Endodermal cell (in vitro differentiated cells): ENCODE measurements at regions not wholly inside any gene's neighbourhood (a gene's known extent, or its start where the extent isn't known, plus 50 kb on each side); places are given as distances from the start of the nearest gene placed in this dataset.

Source experiments
- DNase-seq: peaks from one replicate; pipeline ENCODE4 v3.0.0-alpha.2; 2017
- H3K27ac ChIP-seq: 2 replicates; pipeline ENCODE4 v1.5.1; 2013; ENCODE audit warnings: mild to moderate bottlenecking, low read depth, low read length, moderate library complexity
- H3K27me3 ChIP-seq: 2 replicates; pipeline ENCODE4 v1.6.1; 2013; ENCODE audit warnings: mild to moderate bottlenecking, low read length, moderate library complexity; ENCODE audit not compliant: insufficient read depth, control insufficient read depth, poor library complexity, severe bottlenecking
- H3K36me3 ChIP-seq: 2 replicates; pipeline ENCODE4 v1.7.0; 2013; ENCODE audit warnings: mild to moderate bottlenecking, low read length, moderate library complexity; ENCODE audit not compliant: control insufficient read depth, insufficient read depth
- H3K4me1 ChIP-seq: one replicate; pipeline ENCODE4 v1.7.0; 2013; ENCODE audit warnings: low read length; ENCODE audit not compliant: control insufficient read depth, insufficient read depth
- H3K4me3 ChIP-seq: 2 replicates; pipeline ENCODE4 v1.5.1; 2013; ENCODE audit warnings: mild to moderate bottlenecking, low read length, moderate library complexity
- H3K9ac ChIP-seq: 2 replicates; pipeline ENCODE4 v1.6.1; 2013; ENCODE audit warnings: mild to moderate bottlenecking, low read length, moderate library complexity; ENCODE audit not compliant: poor library complexity, severe bottlenecking; ENCODE audit errors: extremely low read depth
- H3K9me3 ChIP-seq: 2 replicates; pipeline ENCODE4 v1.6.1; 2013; ENCODE audit warnings: mild to moderate bottlenecking, low read length, moderate library complexity; ENCODE audit not compliant: control insufficient read depth
- H3K27ac Mint-ChIP-seq: 2 replicates; pipeline ENCODE4 v1.8.0; 2020; ENCODE audit warnings: mixed read lengths
- H3K27me3 Mint-ChIP-seq: 2 replicates; pipeline ENCODE4 v1.8.0; 2021; ENCODE audit warnings: mild to moderate bottlenecking, mixed read lengths; ENCODE audit not compliant: insufficient read depth
- H3K36me3 Mint-ChIP-seq: 2 replicates; pipeline ENCODE4 v1.8.0; 2020; ENCODE audit warnings: low read depth, mixed read lengths
- H3K4me1 Mint-ChIP-seq: 2 replicates; pipeline ENCODE4 v1.8.0; 2020; ENCODE audit warnings: mixed read lengths
- H3K4me3 Mint-ChIP-seq: 2 replicates; pipeline ENCODE4 v1.8.0; 2020; ENCODE audit warnings: mild to moderate bottlenecking, moderate library complexity, mixed read lengths
- H3K9me3 Mint-ChIP-seq: 2 replicates; pipeline ENCODE4 v1.8.0; 2020; ENCODE audit warnings: mild to moderate bottlenecking, mixed read lengths
- CTCF ChIP-seq: fragments of 200-600 bp; sonication (generic); conservative IDR thresholded peaks from 2 replicates; pipeline ENCODE4 v1.5.0; 2021; ENCODE audit warnings: antibody characterized with exemption, mild to moderate bottlenecking
- WGBS, 2 experiments: methylation state at CpG; one replicate each; pipeline versions ENCODE4 v1.1.5 to v1.1.7; 2013; ENCODE audit warnings: missing lambda C conversion rate in 2 of 2, mixed read lengths in 1 of 2; ENCODE audit not compliant: insufficient coverage in 1 of 2, insufficient read length in 1 of 2; 5-methylcytosine and 5-hydroxymethylcytosine counted together

GRCh38 chr12:127051139-127051538 lies 1215.8 kb upstream of the TMEM132C start:
- H3K4me3 Mint-ChIP-seq, result no peak overlapping the region
- H3K9me3 ChIP-seq, result no peaks in the 10 kb centered on the region
- H3K9ac ChIP-seq, result no peak overlapping the region
- no peak overlapping the region for H3K27ac ChIP-seq
- TF ChIP-seq CTCF, result no peak
- H3K4me1 Mint-ChIP-seq, result no peaks in the 10 kb centered on the region
- no peaks in the 10 kb centered on the region for H3K27me3 ChIP-seq
- H3K36me3 Mint-ChIP-seq, result no peaks in the 10 kb centered on the region
- no peaks in the 10 kb centered on the region for H3K4me1 ChIP-seq
- H3K27ac Mint-ChIP-seq, result no peak overlapping the region
- H3K36me3 ChIP-seq, result no peaks in the 10 kb centered on the region
- H3K9me3 Mint-ChIP-seq, result peaks cover 9% of the 10 kb centered on the region
- no peak overlapping the region for H3K4me3 ChIP-seq
- WGBS, 2 experiments, result 84 to 90% methylated on average over 3 of the region's 3 CpGs
- no peak for DNase-seq
- H3K27me3 Mint-ChIP-seq, result no peaks in the 10 kb centered on the region

GRCh38 chr12:127052511-127053232 lies 1214.3 kb upstream of the TMEM132C start:
- Histone ChIP-seq H3K4me1 (no peaks in the 10 kb centered on the region), H3K36me3 (no peaks in the 10 kb centered on the region), H3K9me3 (no peaks in the 10 kb centered on the region), H3K27me3 (no peaks in the 10 kb centered on the region), H3K4me3 (no peak overlapping the region), H3K9ac (no peak overlapping the region), H3K27ac (no peak overlapping the region)
- Mint-ChIP-seq H3K36me3 (no peaks in the 10 kb centered on the region), H3K27me3 (peaks cover 3% of the 10 kb centered on the region), H3K4me3 (no peak overlapping the region), H3K27ac (no peak overlapping the region), H3K4me1 (no peaks in the 10 kb centered on the region), H3K9me3 (peaks cover 9% of the 10 kb centered on the region)
- DNase-seq, result no peak
- 79 to 87% methylated on average over 6 to 7 of the region's 7 CpGs for WGBS, 2 experiments
- TF ChIP-seq CTCF, result no peak

GRCh38 chr12:127054531-127054930 lies 1212.4 kb upstream of the TMEM132C start:
- no peaks in the 10 kb centered on the region for H3K36me3 Mint-ChIP-seq
- no peak overlapping the region for H3K27ac ChIP-seq
- H3K9ac ChIP-seq, result no peak overlapping the region
- H3K27me3 ChIP-seq, result peaks cover 3% of the 10 kb centered on the region
- H3K36me3 ChIP-seq, result no peaks in the 10 kb centered on the region
- H3K9me3 ChIP-seq, result no peaks in the 10 kb centered on the region
- H3K4me3 Mint-ChIP-seq, result no peak overlapping the region
- WGBS, 2 experiments, result 83 to 90% methylated on average over 2 to 6 of the region's 6 CpGs
- peaks cover 6% of the 10 kb centered on the region for H3K27me3 Mint-ChIP-seq
- peaks cover 6% of the 10 kb centered on the region for H3K9me3 Mint-ChIP-seq
- H3K4me1 Mint-ChIP-seq, result no peaks in the 10 kb centered on the region
- H3K27ac Mint-ChIP-seq, result no peak overlapping the region
- no peaks in the 10 kb centered on the region for H3K4me1 ChIP-seq
- no peak overlapping the region for H3K4me3 ChIP-seq
- no peak for TF ChIP-seq CTCF
- no peak for DNase-seq
